HCT116 (cell line): ENCODE measurements at regions not wholly inside any gene's neighbourhood (a gene's known extent, or its start where the extent isn't known, plus 50 kb on each side); places are given as distances from the start of the nearest gene placed in this dataset.

Experiments
- ATAC-seq: fragments of 200-7000 bp; cut with Tn5 transposase; 2 replicates; pipeline ENCODE4 v1.9.1; 2020; ENCODE audit warnings: mild to moderate bottlenecking, moderate library complexity
- BruUV-seq: library from RNA; stranded (reverse); fragments of 400-500 nt; replicated peaks from 2 replicates; lab custom pipeline; 2021; lab: Mats Ljungman, UMichigan
- CTCF ChIA-PET: fragments of 300-600 bp; sonication (Branson Sonifier 250); formaldehyde crosslinking; loops from one replicate; lab custom pipeline; 2021; ENCODE audit warnings: antibody characterized with exemption; lab: Charles Lee
- POLR2A ChIA-PET: fragments of 300-600, 350-600 bp; sonication (Branson Sonifier 250); formaldehyde crosslinking; loops from one replicate; lab custom pipeline; 2021; ENCODE audit warnings: antibody characterized with exemption; lab: Charles Lee
- RAD21 ChIA-PET, 2 experiments: fragments of 300-600 bp; sonication (Branson Sonifier 250); formaldehyde crosslinking; loops; one replicate each; lab custom pipeline; 2023; ENCODE audit warnings: low total read pairs in 2 of 2; ENCODE audit not compliant: uncharacterized antibody in 2 of 2, unreplicated experiment in 2 of 2, low non-redundant PET in 1 of 2; lab: Charles Lee
- DNase-seq: peaks from one replicate; pipeline ENCODE4 v3.0.0-alpha.2; 2010; ENCODE audit warnings: low read depth, low spot score
- H2AFZ ChIP-seq: fragments of 200-600 bp; shearing (Covaris generic), sonication (generic); 2 replicates; pipeline ENCODE4 v1.6.1; 2017; ENCODE audit warnings: low read depth, mixed run types, mixed read lengths, antibody characterized with exemption, low read length; ENCODE audit not compliant: poor library complexity, severe bottlenecking
- H3K27ac ChIP-seq: 2 replicates; pipeline ENCODE4 v1.5.1; 2012; ENCODE audit warnings: low read depth, low read length
- H3K27me3 ChIP-seq: fragments of 200-600 bp; sonication (generic); 2 replicates; pipeline ENCODE4 v1.6.1; 2016; ENCODE audit warnings: mixed run types, low read length, mixed read lengths; ENCODE audit not compliant: insufficient read depth
- H3K36me3 ChIP-seq, 2 experiments: fragments of 200-500 bp in 1 of 2; fragments of 200-600 bp in 1 of 2; sonication (Bioruptor generic) in 1 of 2; sonication (generic) in 1 of 2; 2 replicates each; pipeline versions ENCODE4 v1.5.1 to v1.6.1; 2014 to 2016; ENCODE audit warnings: low read length in 2 of 2, inconsistent platforms in 1 of 2, mixed read lengths in 1 of 2, mixed run types in 1 of 2; ENCODE audit not compliant: insufficient read depth in 2 of 2, control insufficient read depth in 1 of 2
- H3K4me1 ChIP-seq, 2 experiments: fragments of 200-600 bp in 1 of 2; sonication (generic) in 1 of 2; 2 replicates each; pipeline versions ENCODE4 v1.5.1 to v1.6.1; 2012 to 2017; ENCODE audit warnings: low read length in 2 of 2, inconsistent platforms in 1 of 2, mild to moderate bottlenecking in 1 of 2, mixed read lengths in 1 of 2, mixed run types in 1 of 2, moderate library complexity in 1 of 2; ENCODE audit not compliant: insufficient read depth in 2 of 2, control insufficient read depth in 1 of 2
- H3K4me2 ChIP-seq: fragments of 200-600 bp; sonication (generic); 2 replicates; pipeline ENCODE4 v1.6.1; 2017; ENCODE audit warnings: mixed run types, low read length, mixed read lengths
- H3K4me3 ChIP-seq, 2 experiments: fragments of 200-600 bp in 1 of 2; sonication (generic) in 1 of 2; replicated peaks in 1 of 2; 2 replicates each; pipeline ENCODE4 v1.5.1; 2011 to 2016; ENCODE audit warnings: low read length in 2 of 2, control low read depth in 1 of 2, low read depth in 1 of 2, mild to moderate bottlenecking in 1 of 2, mixed read lengths in 1 of 2, mixed run types in 1 of 2
- H3K79me2 ChIP-seq: fragments of 200-600 bp; sonication (generic); 2 replicates; pipeline ENCODE4 v1.6.1; 2017; ENCODE audit warnings: mild to moderate bottlenecking, mixed run types, low read length, moderate library complexity, mixed read lengths; ENCODE audit not compliant: insufficient read depth
- H3K9ac ChIP-seq: fragments of 200-600 bp; sonication (generic); 2 replicates; pipeline ENCODE4 v1.6.1; 2016; ENCODE audit warnings: low read length, mixed read lengths
- H3K9me2 ChIP-seq: fragments of 200-600 bp; sonication (generic), shearing (Covaris generic); 2 replicates; pipeline ENCODE4 v1.6.1; 2017; ENCODE audit warnings: mixed run types, mild to moderate bottlenecking, moderate library complexity; ENCODE audit not compliant: insufficient read depth
- H3K9me3 ChIP-seq, 2 experiments: fragments of 200-500 bp in 1 of 2; fragments of 200-600 bp in 1 of 2; sonication (Bioruptor generic) in 1 of 2; sonication (generic) in 1 of 2; 2 replicates each; pipeline ENCODE4 v1.6.1; 2014 to 2017; ENCODE audit warnings: low read length in 2 of 2, mixed read lengths in 2 of 2, inconsistent platforms in 1 of 2, low read depth in 1 of 2, mild to moderate bottlenecking in 1 of 2, mixed run types in 1 of 2, moderate library complexity in 1 of 2; ENCODE audit not compliant: control insufficient read depth in 1 of 2, insufficient read depth in 1 of 2
- H4K20me1 ChIP-seq: fragments of 200-600 bp; sonication (generic), shearing (Covaris generic); 2 replicates; pipeline ENCODE4 v1.6.1; 2017; ENCODE audit warnings: mixed run types, mild to moderate bottlenecking, moderate library complexity; ENCODE audit not compliant: insufficient read depth
- ATF3 ChIP-seq: IDR thresholded peaks from 2 replicates; pipeline ENCODE4 v1.6.1; 2012
- EZH2phosphoT487 ChIP-seq: fragments of 200-600 bp; IDR thresholded peaks from 2 replicates; pipeline ENCODE4 v1.6.1; 2018; ENCODE audit warnings: antibody characterized with exemption, borderline replicate concordance
- FOSL1 ChIP-seq: IDR thresholded peaks from 2 replicates; pipeline ENCODE4 v1.6.1; 2012; ENCODE audit warnings: low read depth
- JUND ChIP-seq: IDR thresholded peaks from 2 replicates; pipeline ENCODE4 v1.6.1; 2012
- MAX ChIP-seq: IDR thresholded peaks from 2 replicates; pipeline ENCODE4 v1.6.1; 2012
- POLR2A ChIP-seq: IDR thresholded peaks from 2 replicates; pipeline ENCODE4 v1.7.0; 2011; ENCODE audit warnings: borderline replicate concordance; ENCODE audit not compliant: insufficient read depth, insufficient read length; ENCODE audit errors: extremely low read depth
- POLR2AphosphoS5 ChIP-seq: IDR thresholded peaks from 2 replicates; pipeline ENCODE4 v1.6.1; 2011; ENCODE audit warnings: mild to moderate bottlenecking, low read depth, low read length, moderate library complexity
- SIN3A ChIP-seq: IDR thresholded peaks from 2 replicates; pipeline ENCODE4 v1.6.1; 2012; ENCODE audit warnings: low read depth
- intact Hi-C: fragments of 100-400 bp; cut with micrococcal nuclease; formaldehyde crosslinking; loops from 2 replicates; pipeline ENCODE4 v1.10.0; 2022
- TF ChIP-seq, protein P1 (sequence below): IDR thresholded peaks from 2 replicates; pipeline ENCODE4 v1.6.1; 2012; ENCODE audit warnings: low read depth
- TF ChIP-seq, protein P2 (sequence below): IDR thresholded peaks from 2 replicates; pipeline ENCODE4 v1.6.1; 2011; ENCODE audit warnings: mild to moderate bottlenecking, low read length, moderate library complexity; ENCODE audit not compliant: insufficient replicate concordance; ENCODE audit errors: extremely low read depth

GRCh38 chr10:62707810-62708209 lies 96.7 kb upstream of the ADO start:
- RAD21 ChIA-PET: no interaction called here
- Histone ChIP-seq H3K27me3 (no peaks in the 10 kb centered on the region), H4K20me1 (no peaks in the 10 kb centered on the region), H3K27ac (no peak overlapping the region), H3K79me2 (no peaks in the 10 kb centered on the region), H3K4me2 (no peak overlapping the region), H3K4me1 (no peaks in the 10 kb centered on the region), H2AFZ (no peak overlapping the region), H3K36me3 (no peaks in the 10 kb centered on the region), H3K9me2 (no peaks in the 10 kb centered on the region), H3K4me3 (no peak overlapping the region), H3K9me3 (no peaks in the 10 kb centered on the region), H3K9ac (no peak overlapping the region)
- no peak for TF ChIP-seq FOSL1
- no peak for TF ChIP-seq POLR2AphosphoS5
- no peak for TF ChIP-seq ATF3
- TF ChIP-seq JUND: no peak
- TF ChIP-seq POLR2A: no peak
- no peak for TF ChIP-seq MAX
- TF ChIP-seq EZH2phosphoT487: no peak
- TF ChIP-seq, protein P1, sequence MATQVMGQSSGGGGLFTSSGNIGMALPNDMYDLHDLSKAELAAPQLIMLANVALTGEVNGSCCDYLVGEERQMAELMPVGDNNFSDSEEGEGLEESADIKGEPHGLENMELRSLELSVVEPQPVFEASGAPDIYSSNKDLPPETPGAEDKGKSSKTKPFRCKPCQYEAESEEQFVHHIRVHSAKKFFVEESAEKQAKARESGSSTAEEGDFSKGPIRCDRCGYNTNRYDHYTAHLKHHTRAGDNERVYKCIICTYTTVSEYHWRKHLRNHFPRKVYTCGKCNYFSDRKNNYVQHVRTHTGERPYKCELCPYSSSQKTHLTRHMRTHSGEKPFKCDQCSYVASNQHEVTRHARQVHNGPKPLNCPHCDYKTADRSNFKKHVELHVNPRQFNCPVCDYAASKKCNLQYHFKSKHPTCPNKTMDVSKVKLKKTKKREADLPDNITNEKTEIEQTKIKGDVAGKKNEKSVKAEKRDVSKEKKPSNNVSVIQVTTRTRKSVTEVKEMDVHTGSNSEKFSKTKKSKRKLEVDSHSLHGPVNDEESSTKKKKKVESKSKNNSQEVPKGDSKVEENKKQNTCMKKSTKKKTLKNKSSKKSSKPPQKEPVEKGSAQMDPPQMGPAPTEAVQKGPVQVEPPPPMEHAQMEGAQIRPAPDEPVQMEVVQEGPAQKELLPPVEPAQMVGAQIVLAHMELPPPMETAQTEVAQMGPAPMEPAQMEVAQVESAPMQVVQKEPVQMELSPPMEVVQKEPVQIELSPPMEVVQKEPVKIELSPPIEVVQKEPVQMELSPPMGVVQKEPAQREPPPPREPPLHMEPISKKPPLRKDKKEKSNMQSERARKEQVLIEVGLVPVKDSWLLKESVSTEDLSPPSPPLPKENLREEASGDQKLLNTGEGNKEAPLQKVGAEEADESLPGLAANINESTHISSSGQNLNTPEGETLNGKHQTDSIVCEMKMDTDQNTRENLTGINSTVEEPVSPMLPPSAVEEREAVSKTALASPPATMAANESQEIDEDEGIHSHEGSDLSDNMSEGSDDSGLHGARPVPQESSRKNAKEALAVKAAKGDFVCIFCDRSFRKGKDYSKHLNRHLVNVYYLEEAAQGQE: no peak
- TF ChIP-seq SIN3A: no peak
- TF ChIP-seq, protein P2, sequence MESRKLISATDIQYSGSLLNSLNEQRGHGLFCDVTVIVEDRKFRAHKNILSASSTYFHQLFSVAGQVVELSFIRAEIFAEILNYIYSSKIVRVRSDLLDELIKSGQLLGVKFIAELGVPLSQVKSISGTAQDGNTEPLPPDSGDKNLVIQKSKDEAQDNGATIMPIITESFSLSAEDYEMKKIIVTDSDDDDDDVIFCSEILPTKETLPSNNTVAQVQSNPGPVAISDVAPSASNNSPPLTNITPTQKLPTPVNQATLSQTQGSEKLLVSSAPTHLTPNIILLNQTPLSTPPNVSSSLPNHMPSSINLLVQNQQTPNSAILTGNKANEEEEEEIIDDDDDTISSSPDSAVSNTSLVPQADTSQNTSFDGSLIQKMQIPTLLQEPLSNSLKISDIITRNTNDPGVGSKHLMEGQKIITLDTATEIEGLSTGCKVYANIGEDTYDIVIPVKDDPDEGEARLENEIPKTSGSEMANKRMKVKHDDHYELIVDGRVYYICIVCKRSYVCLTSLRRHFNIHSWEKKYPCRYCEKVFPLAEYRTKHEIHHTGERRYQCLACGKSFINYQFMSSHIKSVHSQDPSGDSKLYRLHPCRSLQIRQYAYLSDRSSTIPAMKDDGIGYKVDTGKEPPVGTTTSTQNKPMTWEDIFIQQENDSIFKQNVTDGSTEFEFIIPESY: no peak
- POLR2A ChIA-PET: no interaction called here
- no peak for DNase-seq
- CTCF ChIA-PET: no interaction called here
- ATAC-seq: no peak
- BruUV-seq: no TSS peak
- intact Hi-C loops: no loop called here
